ENCODE measurements at regions not wholly inside any gene's neighbourhood (a gene's known extent, or its start where the extent isn't known, plus 50 kb on each side); places are given as distances from the start of the nearest gene placed in this dataset.

DNA sequence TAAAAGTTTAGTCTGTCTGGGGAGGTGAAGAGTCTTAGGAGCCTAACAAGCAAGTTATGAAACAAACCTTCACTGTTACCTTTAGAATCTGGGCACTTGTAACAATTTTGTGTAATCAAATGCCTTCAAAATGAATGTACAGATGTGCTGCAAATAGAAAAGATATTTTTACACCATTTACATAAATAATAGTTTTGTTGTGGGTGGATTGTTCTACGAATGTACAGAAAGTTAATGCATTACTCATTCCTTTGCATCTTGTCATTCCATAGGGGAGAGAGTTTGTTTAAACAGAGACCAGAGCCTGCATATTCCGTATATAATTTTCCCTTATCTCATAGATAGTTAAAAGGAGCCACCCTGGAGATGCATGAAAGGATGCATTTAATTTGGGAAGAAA is 576.9 kb upstream of the SGCD start:
- ChIA-PET CTCF (no interaction called here), RAD21 (ENCODE audit: low non-redundant PET in 1 of 2, low total read pairs in 2 of 2, uncharacterized antibody in 2 of 2, unreplicated experiment in 2 of 2) (no interaction called here), POLR2A (no interaction called here)
- no peak overlapping the region for H3K9ac ChIP-seq (ENCODE audit: low read length)
- no peaks in the 10 kb centered on the region for H3K79me2 ChIP-seq (ENCODE audit: insufficient read depth, low read length)
- H4K20me1 ChIP-seq (ENCODE audit: insufficient read depth) = no peaks in the 10 kb centered on the region
- no peak overlapping the region for H3K4me2 ChIP-seq (ENCODE audit: low read length)
- no peak for ATAC-seq
- no peak for DNase-seq (ENCODE audit: low read depth, low spot score)
- H3K9me3 ChIP-seq (ENCODE audit: control insufficient read depth in 1 of 2, insufficient read depth in 1 of 2, low read depth in 1 of 2, low read length in 2 of 2) = peaks cover 0 to 4% of the 10 kb centered on the region in 2 experiments; a peak in 2 of 4 replicates
- H3K27me3 ChIP-seq (ENCODE audit: insufficient read depth, low read length) = no peaks in the 10 kb centered on the region
- no TSS peak for BruUV-seq (replicated peaks)
- intact Hi-C loops (cut with micrococcal nuclease) = no loop called here
- no peak overlapping the region for H2AFZ ChIP-seq (ENCODE audit: low read depth, low read length, poor library complexity, severe bottlenecking)
- H3K4me3 ChIP-seq (replicated peaks in 1 of 2; ENCODE audit: low read depth in 1 of 2, low read length in 2 of 2) = no peak overlapping the region
- no peak overlapping the region for H3K27ac ChIP-seq (ENCODE audit: low read depth, low read length)
- TF ChIP-seq EZH2phosphoT487 (IDR thresholded peaks at IDR 0.05; ENCODE audit: borderline replicate concordance) (no peak), FOSL1 (IDR thresholded peaks at IDR 0.05; ENCODE audit: low read depth) (no peak), TCF7L2 (IDR thresholded peaks at IDR 0.05; ENCODE audit: borderline replicate concordance, extremely low read depth, insufficient read depth, insufficient read length) (no peak), POLR2A (IDR thresholded peaks at IDR 0.05; ENCODE audit: borderline replicate concordance, extremely low read depth, insufficient read depth, insufficient read length) (no peak), CBX3 (IDR thresholded peaks at IDR 0.05; ENCODE audit: low read depth) (no peak), SP1 (IDR thresholded peaks at IDR 0.05; ENCODE audit: low read depth) (no peak), POLR2AphosphoS5 (IDR thresholded peaks at IDR 0.05; ENCODE audit: low read depth, low read length) (no peak), RAD21 (IDR thresholded peaks at IDR 0.05; ENCODE audit: low read depth) (no peak)
- TF ChIP-seq, protein P1, sequence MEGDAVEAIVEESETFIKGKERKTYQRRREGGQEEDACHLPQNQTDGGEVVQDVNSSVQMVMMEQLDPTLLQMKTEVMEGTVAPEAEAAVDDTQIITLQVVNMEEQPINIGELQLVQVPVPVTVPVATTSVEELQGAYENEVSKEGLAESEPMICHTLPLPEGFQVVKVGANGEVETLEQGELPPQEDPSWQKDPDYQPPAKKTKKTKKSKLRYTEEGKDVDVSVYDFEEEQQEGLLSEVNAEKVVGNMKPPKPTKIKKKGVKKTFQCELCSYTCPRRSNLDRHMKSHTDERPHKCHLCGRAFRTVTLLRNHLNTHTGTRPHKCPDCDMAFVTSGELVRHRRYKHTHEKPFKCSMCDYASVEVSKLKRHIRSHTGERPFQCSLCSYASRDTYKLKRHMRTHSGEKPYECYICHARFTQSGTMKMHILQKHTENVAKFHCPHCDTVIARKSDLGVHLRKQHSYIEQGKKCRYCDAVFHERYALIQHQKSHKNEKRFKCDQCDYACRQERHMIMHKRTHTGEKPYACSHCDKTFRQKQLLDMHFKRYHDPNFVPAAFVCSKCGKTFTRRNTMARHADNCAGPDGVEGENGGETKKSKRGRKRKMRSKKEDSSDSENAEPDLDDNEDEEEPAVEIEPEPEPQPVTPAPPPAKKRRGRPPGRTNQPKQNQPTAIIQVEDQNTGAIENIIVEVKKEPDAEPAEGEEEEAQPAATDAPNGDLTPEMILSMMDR (IDR thresholded peaks at IDR 0.05 in 2 of 3, conservative IDR thresholded peaks at IDR 0.05 in 1 of 3; ENCODE audit: borderline replicate concordance in 1 of 3, insufficient read depth in 1 of 3, low read depth in 2 of 3, low read length in 2 of 3) = no peak
- TF ChIP-seq, protein P2, sequence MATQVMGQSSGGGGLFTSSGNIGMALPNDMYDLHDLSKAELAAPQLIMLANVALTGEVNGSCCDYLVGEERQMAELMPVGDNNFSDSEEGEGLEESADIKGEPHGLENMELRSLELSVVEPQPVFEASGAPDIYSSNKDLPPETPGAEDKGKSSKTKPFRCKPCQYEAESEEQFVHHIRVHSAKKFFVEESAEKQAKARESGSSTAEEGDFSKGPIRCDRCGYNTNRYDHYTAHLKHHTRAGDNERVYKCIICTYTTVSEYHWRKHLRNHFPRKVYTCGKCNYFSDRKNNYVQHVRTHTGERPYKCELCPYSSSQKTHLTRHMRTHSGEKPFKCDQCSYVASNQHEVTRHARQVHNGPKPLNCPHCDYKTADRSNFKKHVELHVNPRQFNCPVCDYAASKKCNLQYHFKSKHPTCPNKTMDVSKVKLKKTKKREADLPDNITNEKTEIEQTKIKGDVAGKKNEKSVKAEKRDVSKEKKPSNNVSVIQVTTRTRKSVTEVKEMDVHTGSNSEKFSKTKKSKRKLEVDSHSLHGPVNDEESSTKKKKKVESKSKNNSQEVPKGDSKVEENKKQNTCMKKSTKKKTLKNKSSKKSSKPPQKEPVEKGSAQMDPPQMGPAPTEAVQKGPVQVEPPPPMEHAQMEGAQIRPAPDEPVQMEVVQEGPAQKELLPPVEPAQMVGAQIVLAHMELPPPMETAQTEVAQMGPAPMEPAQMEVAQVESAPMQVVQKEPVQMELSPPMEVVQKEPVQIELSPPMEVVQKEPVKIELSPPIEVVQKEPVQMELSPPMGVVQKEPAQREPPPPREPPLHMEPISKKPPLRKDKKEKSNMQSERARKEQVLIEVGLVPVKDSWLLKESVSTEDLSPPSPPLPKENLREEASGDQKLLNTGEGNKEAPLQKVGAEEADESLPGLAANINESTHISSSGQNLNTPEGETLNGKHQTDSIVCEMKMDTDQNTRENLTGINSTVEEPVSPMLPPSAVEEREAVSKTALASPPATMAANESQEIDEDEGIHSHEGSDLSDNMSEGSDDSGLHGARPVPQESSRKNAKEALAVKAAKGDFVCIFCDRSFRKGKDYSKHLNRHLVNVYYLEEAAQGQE (IDR thresholded peaks at IDR 0.05; ENCODE audit: low read depth) = no peak
- H3K36me3 ChIP-seq (ENCODE audit: control insufficient read depth in 1 of 2, insufficient read depth in 2 of 2, low read length in 2 of 2) = no peaks in the 10 kb centered on the region
- no peaks in the 10 kb centered on the region for H3K4me1 ChIP-seq (ENCODE audit: control insufficient read depth in 1 of 2, insufficient read depth in 2 of 2, low read length in 2 of 2)
- H3K9me2 ChIP-seq (ENCODE audit: insufficient read depth) = no peaks in the 10 kb centered on the region
